Body of pancreas (tissue), 4 donors: ENCODE measurements at regions not wholly inside any gene's neighbourhood (a gene's known extent, or its start where the extent isn't known, plus 50 kb on each side); places are given as distances from the start of the nearest gene placed in this dataset.
"Not testable (repeated sequence)": the region's sequence is repeated elsewhere in the genome, so short reads cannot be mapped to it uniquely, and the experiment has no call there.

Experiments used
- ATAC-seq: fragments of 150-250 bp; one replicate; pipeline ENCODE4 v1.9.1; 2016
- DNase-seq, 4 donors: peaks; one replicate each; pipeline ENCODE4 v3.0.0-alpha.2; 2019
- H3K27ac ChIP-seq, 4 donors: fragments of 200-600 bp; sonication (generic); 1 replicate in 3 of 4; 2 replicates in 1 of 4; pipeline versions ENCODE4 v1.5.1 to v1.6.1; 2016 to 2019; ENCODE audit warnings: mild to moderate bottlenecking in 1 of 4, mixed read lengths in 1 of 4, moderate library complexity in 1 of 4
- H3K27me3 ChIP-seq, 2 donors: fragments of 200-600 bp; sonication (generic); one replicate each; pipeline ENCODE4 v1.6.0; 2016; ENCODE audit warnings: mild to moderate bottlenecking in 1 of 2
- H3K36me3 ChIP-seq, 2 donors: fragments of 200-600 bp; sonication (generic); replicated peaks in 1 of 2; 2 replicates each; pipeline ENCODE4 v1.5.1; 2016; ENCODE audit warnings: low read depth in 2 of 2; ENCODE audit not compliant: insufficient read depth in 1 of 2
- H3K4me1 ChIP-seq: fragments of 200-600 bp; sonication (generic); one replicate; pipeline ENCODE4 v1.6.0; 2016
- H3K4me3 ChIP-seq, 2 donors: fragments of 200-600 bp; sonication (generic); 1 replicate in 1 of 2; 2 replicates in 1 of 2; pipeline ENCODE4 v1.5.1; 2016 to 2019
- H3K9me3 ChIP-seq, 3 donors: fragments of 200-600 bp; sonication (generic); 1 replicate in 2 of 3; 2 replicates in 1 of 3; pipeline ENCODE4 v1.5.1; 2016
- CTCF ChIP-seq, 7 experiments: fragments of 450-650 bp in 4 of 7; fragments of 200-600 bp in 3 of 7; sonication (generic) in 3 of 7; IDR thresholded peaks; one replicate each; pipeline ENCODE4 v1.5.1; 2016 to 2019; ENCODE audit warnings: antibody characterized with exemption in 7 of 7
- POLR2A ChIP-seq, 3 donors: fragments of 450-650 bp; IDR thresholded peaks; one replicate each; pipeline ENCODE4 v1.6.1; 2016; ENCODE audit warnings: antibody characterized with exemption in 3 of 3, mild to moderate bottlenecking in 2 of 3
- WGBS, 2 donors: methylation state at CpG; one replicate each; pipeline ENCODE4 v1.1.5; 2017; 5-methylcytosine and 5-hydroxymethylcytosine counted together
- intact Hi-C: fragments of 100-400 bp; cut with DNase I; formaldehyde crosslinking; loops from one replicate; pipeline ENCODE4 v1.15.1; 2023

GRCh38 chr4:86512631-86513030, 81.5 kb upstream of the PTPN13 start:
- Histone ChIP-seq H3K4me3 (no peak overlapping the region), H3K36me3 (no peaks in the 10 kb centered on the region), H3K27me3 (no peaks in the 10 kb centered on the region), H3K9me3 (no peaks in the 10 kb centered on the region), H3K4me1 (peaks cover 5% of the 10 kb centered on the region), H3K27ac (no peak overlapping the region)
- ATAC-seq (no peak), DNase-seq (no peak)
- intact Hi-C loops, result no loop called here
- TF ChIP-seq CTCF (IDR thresholded peaks at IDR 0.05) (no peak), POLR2A (IDR thresholded peaks at IDR 0.05) (no peak)

- H3K27ac ChIP-seq, intact Hi-C loops, H3K4me1 ChIP-seq, DNase-seq, H3K4me3 ChIP-seq, ATAC-seq, H3K27me3 ChIP-seq, H3K9me3 ChIP-seq, H3K36me3 ChIP-seq: not testable (repeated sequence)
- WGBS, 2 donors, result 84 to 86% methylated on average over 1 of the region's 1 CpG
These were observed 78.2 kb upstream of the PTPN13 start for GRCh38 chr4:86515963-86516362.

GRCh38 chr4:86521373-86521969, 72.6 kb upstream of the PTPN13 start:
- TF ChIP-seq CTCF (IDR thresholded peaks at IDR 0.05) (no peak), POLR2A (IDR thresholded peaks at IDR 0.05) (no peak)
- ATAC-seq (no peak), DNase-seq (no peak)
- Histone ChIP-seq H3K4me1 (no peaks in the 10 kb centered on the region), H3K9me3 (peaks cover 0 to 4% (median 0%) of the 10 kb centered on the region in 3 donors), H3K4me3 (no peak overlapping the region), H3K36me3 (no peaks in the 10 kb centered on the region), H3K27ac (no peak overlapping the region), H3K27me3 (no peaks in the 10 kb centered on the region)
- intact Hi-C loops, result no loop called here
- WGBS, 2 donors, result 75 to 85% methylated on average over 3 of the region's 3 CpGs

- peak in 4 of 7 experiments; percentile 12 to 39 (median 20) for TF ChIP-seq CTCF (IDR thresholded peaks at IDR 0.05)
- no peak for TF ChIP-seq POLR2A (IDR thresholded peaks at IDR 0.05)
- no peak overlapping the region for H3K4me3 ChIP-seq
- H3K36me3 ChIP-seq, result no peaks in the 10 kb centered on the region
- DNase-seq, result no peak
- H3K4me1 ChIP-seq, result no peaks in the 10 kb centered on the region
- no peak for ATAC-seq
- H3K9me3 ChIP-seq, result peaks cover 0 to 4% (median 0%) of the 10 kb centered on the region in 3 donors
- no peak overlapping the region for H3K27ac ChIP-seq
- no peaks in the 10 kb centered on the region for H3K27me3 ChIP-seq
- 56 to 58% methylated on average over 4 of the region's 4 CpGs for WGBS, 2 donors
- intact Hi-C loops, result no loop called here
These were observed 71.8 kb upstream of the PTPN13 start for GRCh38 chr4:86522349-86522748.

GRCh38 chr4:86523333-86523732, 70.8 kb upstream of the PTPN13 start:
- Histone ChIP-seq H3K27ac (no peak overlapping the region), H3K27me3 (no peaks in the 10 kb centered on the region), H3K4me1 (no peaks in the 10 kb centered on the region), H3K4me3 (no peak overlapping the region), H3K9me3 (no peaks in the 10 kb centered on the region), H3K36me3 (no peaks in the 10 kb centered on the region)
- intact Hi-C loops, result no loop called here
- DNase-seq (no peak), ATAC-seq (no peak)
- WGBS, 2 donors, result 38 to 56% methylated on average over 2 of the region's 2 CpGs
- TF ChIP-seq CTCF (IDR thresholded peaks at IDR 0.05) (no peak), POLR2A (IDR thresholded peaks at IDR 0.05) (no peak)

- H3K36me3 ChIP-seq, H3K27me3 ChIP-seq, H3K9me3 ChIP-seq, intact Hi-C loops, ATAC-seq, DNase-seq, H3K27ac ChIP-seq, H3K4me3 ChIP-seq, H3K4me1 ChIP-seq: not testable (repeated sequence)
- 76 to 88% methylated on average over 4 of the region's 4 CpGs for WGBS, 2 donors
These were observed 66.4 kb upstream of the PTPN13 start for GRCh38 chr4:86527713-86528112.
